H9 (cell line): ENCODE measurements at regions not wholly inside any gene's neighbourhood (a gene's known extent, or its start where the extent isn't known, plus 50 kb on each side); places are given as distances from the start of the nearest gene placed in this dataset.

Experiments
- DNase-seq: peaks from one replicate; pipeline ENCODE4 v3.0.0-alpha.2; 2017
- H2AFZ ChIP-seq: one replicate; pipeline ENCODE4 v1.6.1; 2013; ENCODE audit warnings: mild to moderate bottlenecking, low read length, control low read depth, moderate library complexity
- H2AK5ac ChIP-seq: 2 replicates; pipeline ENCODE4 v1.6.1; 2013; ENCODE audit warnings: low read length, control low read depth, mixed read lengths; ENCODE audit not compliant: insufficient read length
- H2BK120ac ChIP-seq: one replicate; pipeline ENCODE4 v1.6.1; 2013; ENCODE audit warnings: low read depth, mild to moderate bottlenecking, low read length, control low read depth, inconsistent platforms; ENCODE audit not compliant: poor library complexity, severe bottlenecking
- H2BK12ac ChIP-seq: 2 replicates; pipeline ENCODE4 v1.6.1; 2013; ENCODE audit warnings: low read length, control low read depth, mixed read lengths, low read depth; ENCODE audit not compliant: insufficient read length
- H2BK15ac ChIP-seq: 2 replicates; pipeline ENCODE4 v1.6.1; 2013; ENCODE audit warnings: low read depth, low read length, control low read depth
- H2BK20ac ChIP-seq: one replicate; pipeline ENCODE4 v1.6.1; 2013; ENCODE audit warnings: low read depth, mild to moderate bottlenecking, low read length, control low read depth, inconsistent platforms; ENCODE audit not compliant: poor library complexity, severe bottlenecking
- H2BK5ac ChIP-seq: 2 replicates; pipeline ENCODE4 v1.6.1; 2013; ENCODE audit warnings: low read length, control low read depth, mixed read lengths; ENCODE audit not compliant: insufficient read length
- H3K14ac ChIP-seq: 2 replicates; pipeline ENCODE4 v1.6.1; 2013; ENCODE audit warnings: low read length, control low read depth; ENCODE audit not compliant: insufficient read depth
- H3K18ac ChIP-seq: 2 replicates; pipeline ENCODE4 v1.6.1; 2013; ENCODE audit warnings: low read depth, mild to moderate bottlenecking, mixed read lengths, low read length, control low read depth; ENCODE audit not compliant: insufficient read length
- H3K23ac ChIP-seq: 2 replicates; pipeline ENCODE4 v1.6.1; 2013; ENCODE audit warnings: low read length, control low read depth, mixed read lengths, low read depth; ENCODE audit not compliant: insufficient read length
- H3K23me2 ChIP-seq: 2 replicates; pipeline ENCODE4 v1.6.1; 2013; ENCODE audit warnings: low read depth, mild to moderate bottlenecking, mixed read lengths, low read length, control low read depth; ENCODE audit not compliant: insufficient read length, poor library complexity, severe bottlenecking
- H3K27ac ChIP-seq: 2 replicates; pipeline ENCODE4 v1.5.1; 2013; ENCODE audit warnings: low read length, control low read depth, mixed read lengths, low read depth; ENCODE audit not compliant: insufficient read length
- H3K27me3 ChIP-seq: 2 replicates; pipeline ENCODE4 v1.6.1; 2013; ENCODE audit warnings: low read length, control low read depth, inconsistent platforms; ENCODE audit not compliant: insufficient read depth
- H3K4ac ChIP-seq: 2 replicates; pipeline ENCODE4 v1.6.1; 2013; ENCODE audit warnings: low read depth, mild to moderate bottlenecking, control low read depth, inconsistent platforms, low read length, moderate library complexity
- H3K4me1 ChIP-seq: 2 replicates; pipeline ENCODE4 v1.6.1; 2013; ENCODE audit warnings: low read length, control low read depth, inconsistent platforms; ENCODE audit not compliant: insufficient read depth
- H3K4me2 ChIP-seq: 2 replicates; pipeline ENCODE4 v1.6.1; 2013; ENCODE audit warnings: low read length, control low read depth, mixed read lengths; ENCODE audit not compliant: insufficient read length, insufficient read depth
- H3K56ac ChIP-seq: 2 replicates; pipeline ENCODE4 v1.6.1; 2013; ENCODE audit warnings: low read depth, mild to moderate bottlenecking, mixed read lengths, low read length, control low read depth; ENCODE audit not compliant: insufficient read length
- H3K79me1 ChIP-seq: 2 replicates; pipeline ENCODE4 v1.6.1; 2013; ENCODE audit warnings: low read depth, mild to moderate bottlenecking, moderate library complexity, low read length, control low read depth, inconsistent platforms; ENCODE audit not compliant: insufficient read depth, poor library complexity, severe bottlenecking
- H3K79me2 ChIP-seq: 2 replicates; pipeline ENCODE4 v1.6.1; 2013; ENCODE audit warnings: low read length, control low read depth, inconsistent platforms; ENCODE audit not compliant: insufficient read depth
- H3K9ac ChIP-seq: 2 replicates; pipeline ENCODE4 v1.6.1; 2013; ENCODE audit warnings: low read length, control low read depth, mixed read lengths; ENCODE audit not compliant: insufficient read length; ENCODE audit errors: extremely low read depth
- H3K9me3 ChIP-seq: one replicate; pipeline ENCODE4 v1.6.1; 2013; ENCODE audit warnings: low read depth, low read length, inconsistent platforms; ENCODE audit not compliant: control insufficient read depth
- H3T11ph ChIP-seq: one replicate; pipeline ENCODE4 v1.6.1; 2013; ENCODE audit warnings: mild to moderate bottlenecking, low read length, control low read depth, inconsistent platforms
- H4K20me1 ChIP-seq: one replicate; pipeline ENCODE4 v1.6.1; 2013; ENCODE audit not compliant: control insufficient read depth, insufficient read length, insufficient read depth
- H4K5ac ChIP-seq: 2 replicates; pipeline ENCODE4 v1.6.1; 2013; ENCODE audit warnings: low read depth, mild to moderate bottlenecking, mixed read lengths, low read length, control low read depth; ENCODE audit not compliant: insufficient read length
- H4K8ac ChIP-seq: replicated peaks from 2 replicates; pipeline ENCODE4 v1.6.1; 2013; ENCODE audit warnings: low read length, control low read depth, mixed read lengths, low read depth; ENCODE audit not compliant: insufficient read length
- H4K91ac ChIP-seq: 2 replicates; pipeline ENCODE4 v1.6.1; 2013; ENCODE audit warnings: low read depth, mild to moderate bottlenecking, moderate library complexity, mixed read lengths, low read length, control low read depth; ENCODE audit not compliant: insufficient read length
- H3K27ac Mint-ChIP-seq, 3 experiments: 2 replicates in 2 of 3; 3 replicates in 1 of 3; pipeline ENCODE4 v1.8.0; 2020 to 2021; ENCODE audit warnings: mixed read lengths in 3 of 3, mild to moderate bottlenecking in 1 of 3, moderate library complexity in 1 of 3
- H3K27me3 Mint-ChIP-seq: 2 replicates; pipeline ENCODE4 v1.8.0; 2021; ENCODE audit warnings: low read depth, mild to moderate bottlenecking, moderate library complexity, mixed read lengths
- H3K36me3 Mint-ChIP-seq, 3 experiments: 2 replicates in 2 of 3; 3 replicates in 1 of 3; pipeline ENCODE4 v1.8.0; 2020 to 2021; ENCODE audit warnings: low read depth in 3 of 3, mixed read lengths in 3 of 3; ENCODE audit not compliant: insufficient read depth in 1 of 3
- H3K4me1 Mint-ChIP-seq, 2 experiments: 2 replicates each; pipeline ENCODE4 v1.8.0; 2020; ENCODE audit warnings: mixed read lengths in 2 of 2
- H3K4me3 Mint-ChIP-seq, 2 experiments: 2 replicates in 1 of 2; 3 replicates in 1 of 2; pipeline ENCODE4 v1.8.0; 2020 to 2021; ENCODE audit warnings: mild to moderate bottlenecking in 2 of 2, mixed read lengths in 2 of 2, moderate library complexity in 1 of 2
- H3K9me3 Mint-ChIP-seq, 2 experiments: 2 replicates in 1 of 2; 3 replicates in 1 of 2; pipeline ENCODE4 v1.8.0; 2020; ENCODE audit warnings: mild to moderate bottlenecking in 2 of 2, mixed read lengths in 2 of 2, moderate library complexity in 1 of 2
- CTCF ChIP-seq: fragments of 200-600 bp; sonication (generic); conservative IDR thresholded peaks from 3 replicates; pipeline ENCODE4 v1.8.0; 2021; ENCODE audit warnings: antibody characterized with exemption, mild to moderate bottlenecking
- WGBS: extraction: QIAGEN DNeasy Blood & Tissue Kit; methylation state at CpG from one replicate; pipeline ENCODE4 v1.1.7; 2013; ENCODE audit warnings: missing lambda C conversion rate, low lambda C conversion rate, mixed read lengths; ENCODE audit not compliant: insufficient read length; ENCODE audit errors: extremely low coverage; 5-methylcytosine and 5-hydroxymethylcytosine counted together

- no peak overlapping the region for H3K27ac ChIP-seq
- no peak overlapping the region for H3K18ac ChIP-seq
- H3K23ac ChIP-seq, result no peak overlapping the region
- H3K9me3 ChIP-seq, result no peaks in the 10 kb centered on the region
- Mint-ChIP-seq H3K27ac (no peak overlapping the region), H3K9me3 (peaks cover 21 to 32% of the 10 kb centered on the region in 2 experiments), H3K4me1 (no peaks in the 10 kb centered on the region), H3K4me3 (no peak overlapping the region), H3K27me3 (no peaks in the 10 kb centered on the region), H3K36me3 (peaks cover 31 to 39% (median 33%) of the 10 kb centered on the region in 3 experiments)
- TF ChIP-seq CTCF, result no peak
- no peak overlapping the region for H2BK5ac ChIP-seq
- no peak overlapping the region for H2BK12ac ChIP-seq
- no peak overlapping the region for H4K5ac ChIP-seq
- H3T11ph ChIP-seq, result no peak overlapping the region
- no peak overlapping the region for H4K91ac ChIP-seq
- H3K4ac ChIP-seq, result no peak overlapping the region
- no peaks in the 10 kb centered on the region; the same call in 1 of the 2 replicates for H3K79me2 ChIP-seq
- no peaks in the 10 kb centered on the region for H3K79me1 ChIP-seq
- no peak overlapping the region for H2BK15ac ChIP-seq
- no CpG with 5 or more reads among the region's 3 CpGs for WGBS
- H3K14ac ChIP-seq, result no peak overlapping the region
- no peak overlapping the region for H3K4me2 ChIP-seq
- no peak overlapping the region for H3K9ac ChIP-seq
- no peak overlapping the region for H4K8ac ChIP-seq
- no peaks in the 10 kb centered on the region for H3K23me2 ChIP-seq
- DNase-seq, result no peak
- no peaks in the 10 kb centered on the region for H3K4me1 ChIP-seq
- no peak overlapping the region for H3K56ac ChIP-seq
- no peak overlapping the region for H2AK5ac ChIP-seq
- no peaks in the 10 kb centered on the region for H4K20me1 ChIP-seq
- no peaks in the 10 kb centered on the region for H3K27me3 ChIP-seq
- H2AFZ ChIP-seq, result no peak overlapping the region
- no peak overlapping the region for H2BK120ac ChIP-seq
- no peak overlapping the region for H2BK20ac ChIP-seq
Observed at GRCh38 chr4:123288309-123289025, 108.1 kb upstream of the SPRY1 start.
